ENCODE measurements at regions not wholly inside any gene's neighbourhood (a gene's known extent, or its start where the extent isn't known, plus 50 kb on each side); places are given as distances from the start of the nearest gene placed in this dataset.
"Not testable (repeated sequence)": the region's sequence is repeated elsewhere in the genome, so short reads cannot be mapped to it uniquely, and the experiment has no call there.

GRCh38 chr5:68862560-68862959, 231.3 kb upstream of the SLC30A5 start:
- H3K9me3 ChIP-seq (ENCODE audit: insufficient read depth, low read length, severe bottlenecking): no peaks in the 10 kb centered on the region
- no peak overlapping the region for H3K9ac ChIP-seq (ENCODE audit: low read depth, low read length)
- ATAC-seq (ENCODE audit: insufficient read depth, low read depth) (no peak), DNase-seq (no peak)
- no peak overlapping the region for H3K4me3 ChIP-seq (ENCODE audit: low read depth in 1 of 2, low read length in 2 of 2)
- H3K36me3 ChIP-seq (ENCODE audit: insufficient read depth, low read length): no peaks in the 10 kb centered on the region
- TF ChIP-seq CTCF (IDR thresholded peaks at IDR 0.05; ENCODE audit: borderline replicate concordance, extremely low read depth, low read length, poor library complexity, severe bottlenecking) (no peak), EZH2 (IDR thresholded peaks at IDR 0.05; ENCODE audit: borderline replicate concordance, low read depth, low read length, severe bottlenecking) (no peak)
- H3K4me1 ChIP-seq (ENCODE audit: insufficient read depth, low read length): no peaks in the 10 kb centered on the region
- H3K27me3 ChIP-seq (ENCODE audit: insufficient read depth, low read length, poor library complexity): no peaks in the 10 kb centered on the region
- H3K79me2 ChIP-seq (ENCODE audit: insufficient read depth, low read length): no peaks in the 10 kb centered on the region
- H3K4me2 ChIP-seq (ENCODE audit: insufficient read depth, low read length): no peak overlapping the region
- no peaks in the 10 kb centered on the region for H4K20me1 ChIP-seq (ENCODE audit: insufficient read depth, low read length)
- no peak overlapping the region for H2AFZ ChIP-seq (ENCODE audit: low read depth, low read length)
- H3K27ac ChIP-seq (ENCODE audit: low read length): no peak overlapping the region

DNA sequence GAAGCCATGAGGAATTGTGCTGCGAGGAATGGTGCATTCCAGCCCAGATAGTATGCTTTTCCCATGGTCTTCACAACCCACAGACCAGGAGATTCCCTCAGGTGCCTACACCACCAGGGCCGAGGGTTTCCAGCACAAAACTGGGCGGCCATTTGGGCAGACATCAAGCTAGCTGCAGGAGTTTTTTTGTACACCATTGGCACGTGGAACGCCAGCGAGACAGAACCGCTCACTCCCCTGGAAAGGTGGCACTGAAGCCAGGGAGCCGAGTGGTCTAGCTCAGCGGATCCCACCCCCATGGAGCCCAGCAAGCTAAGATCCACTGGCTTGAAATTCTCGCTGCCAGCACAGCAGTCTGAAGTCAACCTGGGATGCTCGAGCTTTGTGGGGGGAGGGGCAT, 228.6 kb upstream of the SLC30A5 start:
- not testable (repeated sequence) for ATAC-seq (ENCODE audit: insufficient read depth, low read depth); H3K4me3 ChIP-seq (ENCODE audit: low read depth in 1 of 2, low read length in 2 of 2); H3K36me3 ChIP-seq (ENCODE audit: insufficient read depth, low read length); H4K20me1 ChIP-seq (ENCODE audit: insufficient read depth, low read length); H3K9me3 ChIP-seq (ENCODE audit: insufficient read depth, low read length, severe bottlenecking); H3K4me2 ChIP-seq (ENCODE audit: insufficient read depth, low read length); DNase-seq; H3K27ac ChIP-seq (ENCODE audit: low read length); H3K4me1 ChIP-seq (ENCODE audit: insufficient read depth, low read length); H3K9ac ChIP-seq (ENCODE audit: low read depth, low read length); H3K79me2 ChIP-seq (ENCODE audit: insufficient read depth, low read length); H2AFZ ChIP-seq (ENCODE audit: low read depth, low read length); H3K27me3 ChIP-seq (ENCODE audit: insufficient read depth, low read length, poor library complexity)

- no peaks in the 10 kb centered on the region for H3K27me3 ChIP-seq (ENCODE audit: insufficient read depth, low read length, poor library complexity)
- no peak overlapping the region for H3K9ac ChIP-seq (ENCODE audit: low read depth, low read length)
- H3K79me2 ChIP-seq (ENCODE audit: insufficient read depth, low read length): no peaks in the 10 kb centered on the region
- no peak overlapping the region for H3K27ac ChIP-seq (ENCODE audit: low read length)
- no peaks in the 10 kb centered on the region for H3K36me3 ChIP-seq (ENCODE audit: insufficient read depth, low read length)
- no peak overlapping the region for H2AFZ ChIP-seq (ENCODE audit: low read depth, low read length)
- no peak for ATAC-seq (ENCODE audit: insufficient read depth, low read depth)
- H3K4me3 ChIP-seq (ENCODE audit: low read depth in 1 of 2, low read length in 2 of 2): no peak overlapping the region
- no peak for DNase-seq
- no peaks in the 10 kb centered on the region for H4K20me1 ChIP-seq (ENCODE audit: insufficient read depth, low read length)
- TF ChIP-seq CTCF (IDR thresholded peaks at IDR 0.05; ENCODE audit: borderline replicate concordance, extremely low read depth, low read length, poor library complexity, severe bottlenecking) (no peak), EZH2 (IDR thresholded peaks at IDR 0.05; ENCODE audit: borderline replicate concordance, low read depth, low read length, severe bottlenecking) (no peak)
- peaks cover 3% of the 10 kb centered on the region; the same call in 1 of the 2 replicates for H3K4me1 ChIP-seq (ENCODE audit: insufficient read depth, low read length)
- H3K9me3 ChIP-seq (ENCODE audit: insufficient read depth, low read length, severe bottlenecking): no peaks in the 10 kb centered on the region
- H3K4me2 ChIP-seq (ENCODE audit: insufficient read depth, low read length): no peak overlapping the region
Observed at GRCh38 chr5:68872088-68872839, 221.6 kb upstream of the SLC30A5 start.

DNA sequence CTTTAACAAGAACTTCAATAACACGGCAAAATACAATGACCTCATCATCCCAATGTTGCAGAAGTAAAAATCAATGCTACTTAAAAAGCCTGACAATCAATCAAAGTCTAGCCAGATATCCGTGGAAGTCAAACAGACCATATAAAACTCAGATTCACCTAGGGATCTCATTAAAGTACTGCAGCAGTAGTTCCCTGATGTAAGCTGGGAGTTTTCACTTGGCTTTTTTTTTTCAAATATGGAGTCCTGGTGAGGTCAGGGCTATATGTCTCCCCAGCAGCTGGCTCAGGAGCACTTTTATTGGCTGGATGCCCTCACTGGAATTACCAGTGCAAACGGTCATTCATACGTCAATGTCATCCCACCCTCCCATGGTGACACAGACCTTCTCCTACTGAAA, 220.6 kb upstream of the SLC30A5 start:
- no peaks in the 10 kb centered on the region for H3K79me2 ChIP-seq (ENCODE audit: insufficient read depth, low read length)
- DNase-seq: no peak
- no peak overlapping the region for H3K9ac ChIP-seq (ENCODE audit: low read depth, low read length)
- H3K36me3 ChIP-seq (ENCODE audit: insufficient read depth, low read length): no peaks in the 10 kb centered on the region
- no peak overlapping the region for H3K4me2 ChIP-seq (ENCODE audit: insufficient read depth, low read length)
- no peak overlapping the region for H3K4me3 ChIP-seq (ENCODE audit: low read depth in 1 of 2, low read length in 2 of 2)
- H3K4me1 ChIP-seq (ENCODE audit: insufficient read depth, low read length): peaks cover 3% of the 10 kb centered on the region; the same call in 1 of the 2 replicates
- no peak overlapping the region for H2AFZ ChIP-seq (ENCODE audit: low read depth, low read length)
- no peak for ATAC-seq (ENCODE audit: insufficient read depth, low read depth)
- H3K9me3 ChIP-seq (ENCODE audit: insufficient read depth, low read length, severe bottlenecking): no peaks in the 10 kb centered on the region
- H3K27ac ChIP-seq (ENCODE audit: low read length): no peak overlapping the region
- TF ChIP-seq EZH2 (IDR thresholded peaks at IDR 0.05; ENCODE audit: borderline replicate concordance, low read depth, low read length, severe bottlenecking) (no peak), CTCF (IDR thresholded peaks at IDR 0.05; ENCODE audit: borderline replicate concordance, extremely low read depth, low read length, poor library complexity, severe bottlenecking) (no peak)
- no peaks in the 10 kb centered on the region for H3K27me3 ChIP-seq (ENCODE audit: insufficient read depth, low read length, poor library complexity)
- H4K20me1 ChIP-seq (ENCODE audit: insufficient read depth, low read length): no peaks in the 10 kb centered on the region

Data from DND-41 (cell line).